Osteoblast (primary cell): ENCODE measurements at regions not wholly inside any gene's neighbourhood (a gene's known extent, or its start where the extent isn't known, plus 50 kb on each side); places are given as distances from the start of the nearest gene placed in this dataset.

Experiments
- DNase-seq: peaks from one replicate; pipeline ENCODE4 v3.0.0; 2011; ENCODE audit warnings: low spot score, mixed read lengths; ENCODE audit not compliant: insufficient read length; ENCODE audit errors: missing footprints
- H2AFZ ChIP-seq: 2 replicates; pipeline ENCODE4 v1.6.0; 2011; ENCODE audit warnings: mild to moderate bottlenecking, low read length
- H3K27ac ChIP-seq: 2 replicates; pipeline ENCODE4 v1.5.1; 2011; ENCODE audit warnings: mild to moderate bottlenecking, low read depth, low read length, moderate library complexity
- H3K27me3 ChIP-seq: 2 replicates; pipeline ENCODE4 v1.6.0; 2012; ENCODE audit warnings: mild to moderate bottlenecking, control low read depth, inconsistent platforms, low read length, moderate library complexity; ENCODE audit not compliant: insufficient read depth
- H3K36me3 ChIP-seq: 2 replicates; pipeline ENCODE4 v1.5.1; 2011; ENCODE audit warnings: mild to moderate bottlenecking, low read length, control low read depth, moderate library complexity; ENCODE audit not compliant: insufficient read depth
- H3K4me1 ChIP-seq: 2 replicates; pipeline ENCODE4 v1.5.1; 2011; ENCODE audit warnings: mild to moderate bottlenecking, low read length, control low read depth, moderate library complexity; ENCODE audit not compliant: insufficient read depth
- H3K4me2 ChIP-seq: 2 replicates; pipeline ENCODE4 v1.6.0; 2011; ENCODE audit warnings: mild to moderate bottlenecking, low read length; ENCODE audit not compliant: insufficient read depth
- H3K4me3 ChIP-seq: fragments of 200-600 bp; sonication (generic); 3 replicates; pipeline ENCODE4 v1.5.1; 2012; ENCODE audit warnings: mild to moderate bottlenecking, low read length, inconsistent platforms; ENCODE audit not compliant: insufficient read depth
- H3K79me2 ChIP-seq: 2 replicates; pipeline ENCODE4 v1.6.0; 2012; ENCODE audit warnings: mild to moderate bottlenecking, low read length, control low read depth, inconsistent platforms; ENCODE audit not compliant: insufficient read depth
- H3K9me3 ChIP-seq: 2 replicates; pipeline ENCODE4 v1.5.1; 2011; ENCODE audit warnings: low read depth, low read length, control low read depth
- H4K20me1 ChIP-seq: 2 replicates; pipeline ENCODE4 v1.6.0; 2012; ENCODE audit warnings: mild to moderate bottlenecking, low read length, control low read depth; ENCODE audit not compliant: insufficient read depth
- TF ChIP-seq, protein P1 (sequence below): IDR thresholded peaks from 2 replicates; pipeline ENCODE4 v1.5.1; 2011; ENCODE audit warnings: mild to moderate bottlenecking, low read depth, low read length, moderate library complexity; ENCODE audit errors: extremely low read depth

DNA sequence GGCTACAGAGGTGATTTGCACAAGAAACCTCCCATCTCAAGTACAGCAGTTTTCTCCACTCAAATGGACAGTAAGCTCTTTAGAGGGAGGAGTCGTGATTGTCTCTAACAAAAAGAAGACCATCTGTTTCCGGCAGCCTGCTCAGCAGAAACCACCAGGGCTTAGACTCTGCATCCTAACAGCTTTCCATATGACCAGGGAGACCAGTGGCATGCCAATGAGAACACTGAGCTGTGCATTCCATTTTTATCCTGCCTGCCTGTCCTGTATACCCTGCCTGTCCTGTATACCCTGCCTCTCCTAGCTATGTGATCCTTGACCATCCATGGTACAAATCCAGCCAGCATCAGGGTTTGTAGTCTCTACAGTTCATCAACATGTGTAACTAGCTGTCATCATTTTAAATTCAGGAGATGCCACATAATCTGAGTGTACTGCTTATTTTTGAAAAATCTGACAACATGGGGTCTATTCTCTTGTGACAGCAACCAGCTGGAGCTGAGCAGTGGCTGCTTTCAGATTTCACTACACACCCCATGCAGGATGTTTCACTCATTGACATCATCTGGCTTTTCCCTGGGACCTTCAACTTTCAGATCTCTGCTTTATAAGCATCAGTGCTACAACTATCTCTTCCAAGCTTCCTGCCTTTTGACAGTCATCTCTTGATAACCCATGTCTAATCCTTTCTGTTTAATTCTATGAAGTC is 50.5 kb upstream of the POU2AF2 start:
- no peak for DNase-seq
- H3K4me3 ChIP-seq, result no peak overlapping the region
- H3K9me3 ChIP-seq, result no peaks in the 10 kb centered on the region
- TF ChIP-seq, protein P1, sequence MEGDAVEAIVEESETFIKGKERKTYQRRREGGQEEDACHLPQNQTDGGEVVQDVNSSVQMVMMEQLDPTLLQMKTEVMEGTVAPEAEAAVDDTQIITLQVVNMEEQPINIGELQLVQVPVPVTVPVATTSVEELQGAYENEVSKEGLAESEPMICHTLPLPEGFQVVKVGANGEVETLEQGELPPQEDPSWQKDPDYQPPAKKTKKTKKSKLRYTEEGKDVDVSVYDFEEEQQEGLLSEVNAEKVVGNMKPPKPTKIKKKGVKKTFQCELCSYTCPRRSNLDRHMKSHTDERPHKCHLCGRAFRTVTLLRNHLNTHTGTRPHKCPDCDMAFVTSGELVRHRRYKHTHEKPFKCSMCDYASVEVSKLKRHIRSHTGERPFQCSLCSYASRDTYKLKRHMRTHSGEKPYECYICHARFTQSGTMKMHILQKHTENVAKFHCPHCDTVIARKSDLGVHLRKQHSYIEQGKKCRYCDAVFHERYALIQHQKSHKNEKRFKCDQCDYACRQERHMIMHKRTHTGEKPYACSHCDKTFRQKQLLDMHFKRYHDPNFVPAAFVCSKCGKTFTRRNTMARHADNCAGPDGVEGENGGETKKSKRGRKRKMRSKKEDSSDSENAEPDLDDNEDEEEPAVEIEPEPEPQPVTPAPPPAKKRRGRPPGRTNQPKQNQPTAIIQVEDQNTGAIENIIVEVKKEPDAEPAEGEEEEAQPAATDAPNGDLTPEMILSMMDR, result no peak
- H3K79me2 ChIP-seq, result no peaks in the 10 kb centered on the region
- H2AFZ ChIP-seq, result no peak overlapping the region
- H3K4me1 ChIP-seq, result no peaks in the 10 kb centered on the region
- no peak overlapping the region for H3K27ac ChIP-seq
- no peaks in the 10 kb centered on the region for H4K20me1 ChIP-seq
- H3K27me3 ChIP-seq, result no peaks in the 10 kb centered on the region
- H3K36me3 ChIP-seq, result no peaks in the 10 kb centered on the region
- H3K4me2 ChIP-seq, result no peak overlapping the region

DNA sequence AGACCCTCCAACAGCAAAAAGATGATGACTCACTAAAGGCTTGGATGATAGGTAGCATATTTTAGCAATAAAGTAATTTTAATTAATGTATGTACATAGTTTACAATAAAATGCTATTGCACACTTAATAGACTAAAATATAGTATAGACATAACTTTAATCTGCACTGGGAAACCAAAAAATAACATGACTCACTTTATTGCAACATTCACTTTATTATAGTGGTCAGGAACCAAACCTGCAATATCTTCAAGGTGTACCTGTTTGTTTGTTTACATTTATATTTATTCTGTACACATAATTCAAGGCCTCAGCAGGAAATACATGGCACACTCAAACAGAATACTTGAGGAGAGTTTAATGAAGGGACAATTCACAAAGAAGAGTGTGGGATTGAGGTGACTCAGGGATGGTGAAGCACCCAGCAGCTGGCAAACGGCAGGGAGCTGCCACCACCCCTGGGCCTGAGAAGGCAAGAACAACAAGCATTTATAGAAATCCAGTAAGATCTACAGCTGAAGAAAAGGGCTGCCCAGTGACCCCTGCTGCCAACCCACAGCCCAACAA is 51.5 kb upstream of the POU2AF2 start:
- Histone ChIP-seq H3K4me3 (no peak overlapping the region), H3K4me1 (no peaks in the 10 kb centered on the region), H3K36me3 (no peaks in the 10 kb centered on the region), H2AFZ (no peak overlapping the region), H3K4me2 (no peak overlapping the region), H3K27ac (no peak overlapping the region), H4K20me1 (no peaks in the 10 kb centered on the region), H3K9me3 (no peaks in the 10 kb centered on the region), H3K79me2 (no peaks in the 10 kb centered on the region), H3K27me3 (no peaks in the 10 kb centered on the region)
- TF ChIP-seq, protein P1, result no peak
- DNase-seq, result no peak

DNA sequence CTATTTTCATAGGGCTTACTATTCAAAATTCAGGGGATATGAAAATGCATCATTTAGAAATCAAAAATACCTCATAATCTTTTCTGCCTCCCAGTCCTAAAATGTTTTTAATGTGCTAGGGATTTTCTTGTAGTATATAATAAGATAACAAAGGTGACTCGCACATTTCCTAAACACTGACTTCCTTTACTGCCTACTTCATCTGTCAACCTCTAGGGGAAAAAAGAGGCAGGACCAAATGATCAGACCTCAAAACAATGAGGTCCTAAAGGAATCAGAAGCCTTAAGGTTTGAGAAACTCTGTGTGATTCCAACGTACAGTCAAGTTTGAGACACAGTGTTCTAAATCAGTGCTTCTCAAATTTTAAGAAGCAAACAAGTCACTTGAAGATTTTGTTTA is 56.1 kb upstream of the POU2AF2 start:
- Histone ChIP-seq H3K79me2 (no peaks in the 10 kb centered on the region), H4K20me1 (no peaks in the 10 kb centered on the region), H3K27ac (no peak overlapping the region), H3K36me3 (no peaks in the 10 kb centered on the region), H3K9me3 (no peaks in the 10 kb centered on the region), H3K4me3 (no peak overlapping the region), H3K4me1 (no peaks in the 10 kb centered on the region), H3K27me3 (no peaks in the 10 kb centered on the region), H3K4me2 (no peak overlapping the region), H2AFZ (no peak overlapping the region)
- no peak for DNase-seq
- TF ChIP-seq, protein P1, result no peak

DNA sequence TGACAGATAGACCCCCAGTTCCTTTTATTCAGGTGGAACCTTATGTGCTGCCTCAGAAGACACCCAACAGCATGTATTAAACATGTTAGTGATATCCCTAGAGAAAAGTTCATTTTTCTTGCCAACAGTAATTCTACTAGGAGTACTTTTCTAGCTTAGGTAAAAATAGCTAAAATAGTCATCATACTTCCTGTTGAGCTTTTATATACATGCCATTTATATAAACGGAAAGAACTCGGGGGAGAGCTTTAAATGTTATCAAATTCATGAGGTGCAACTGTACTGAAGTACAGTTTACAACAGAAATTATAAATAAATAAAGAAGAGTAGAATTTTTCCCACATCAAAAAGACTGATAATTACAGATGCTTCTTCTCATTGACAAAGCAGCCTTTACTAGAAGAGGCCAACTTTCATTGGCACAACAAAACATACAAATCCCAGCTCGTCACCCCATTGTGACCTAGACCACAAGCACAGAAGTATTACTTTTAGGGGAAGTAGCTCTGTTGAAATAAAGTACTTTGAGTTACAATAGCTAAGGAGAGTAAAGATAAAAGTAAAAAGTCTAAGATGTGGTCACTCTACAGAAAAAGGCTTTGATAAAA is 59.1 kb upstream of the POU2AF2 start:
- Histone ChIP-seq H3K36me3 (no peaks in the 10 kb centered on the region), H3K79me2 (no peaks in the 10 kb centered on the region), H3K27me3 (no peaks in the 10 kb centered on the region), H3K4me2 (no peak overlapping the region), H3K9me3 (no peaks in the 10 kb centered on the region), H4K20me1 (no peaks in the 10 kb centered on the region), H3K4me3 (no peak overlapping the region), H3K27ac (no peak overlapping the region), H2AFZ (no peak overlapping the region), H3K4me1 (no peaks in the 10 kb centered on the region)
- TF ChIP-seq, protein P1, result no peak
- DNase-seq, result no peak
